ENCODE measurements at regions not wholly inside any gene's neighbourhood (a gene's known extent, or its start where the extent isn't known, plus 50 kb on each side); places are given as distances from the start of the nearest gene placed in this dataset.

- Histone ChIP-seq H3K9ac (ENCODE audit: low read length) (peak overlapping the region; percentile 80), H3K4me3 (ENCODE audit: low read depth, low read length) (no peak overlapping the region), H3K36me3 (ENCODE audit: control insufficient read depth, insufficient read depth, low read length) (peaks cover 22% of the 10 kb centered on the region; the same call in 1 of the 2 replicates), H3K27me3 (ENCODE audit: control insufficient read depth, insufficient read depth, low read length) (no peaks in the 10 kb centered on the region), H3K9me3 (ENCODE audit: control insufficient read depth, insufficient read depth, low read depth, low read length) (peaks cover 3% of the 10 kb centered on the region), H3K27ac (ENCODE audit: low read depth, low read length) (peak overlapping the region; percentile 93), H3K4me1 (ENCODE audit: control insufficient read depth, insufficient read depth, low read length) (peaks cover 44% of the 10 kb centered on the region)
Observed at GRCh38 chr4:86481440-86481839, 112.7 kb upstream of the PTPN13 start.

GRCh38 chr4:86482306-86483172, 111.6 kb upstream of the PTPN13 start:
- peaks cover 44% of the 10 kb centered on the region for H3K4me1 ChIP-seq (ENCODE audit: control insufficient read depth, insufficient read depth, low read length)
- peaks cover 3% of the 10 kb centered on the region for H3K9me3 ChIP-seq (ENCODE audit: control insufficient read depth, insufficient read depth, low read depth, low read length)
- peaks cover 28% of the 10 kb centered on the region; the same call in 1 of the 2 replicates for H3K36me3 ChIP-seq (ENCODE audit: control insufficient read depth, insufficient read depth, low read length)
- peak overlapping the region; percentile 26; the same call in 1 of the 2 replicates for H3K4me3 ChIP-seq (ENCODE audit: low read depth, low read length)
- no peaks in the 10 kb centered on the region for H3K27me3 ChIP-seq (ENCODE audit: control insufficient read depth, insufficient read depth, low read length)
- H3K27ac ChIP-seq (ENCODE audit: low read depth, low read length): peak overlapping the region; percentile 93
- peak overlapping the region; percentile 80 for H3K9ac ChIP-seq (ENCODE audit: low read length)

GRCh38 chr4:86483173-86483490, 111.0 kb upstream of the PTPN13 start:
- Histone ChIP-seq H3K27ac (ENCODE audit: low read depth, low read length) (peak overlapping the region; percentile 88), H3K4me3 (ENCODE audit: low read depth, low read length) (peak overlapping the region; percentile 12; the same call in 1 of the 2 replicates)

GRCh38 chr4:86483773-86484172, 110.3 kb upstream of the PTPN13 start:
- Histone ChIP-seq H3K27me3 (ENCODE audit: control insufficient read depth, insufficient read depth, low read length) (no peaks in the 10 kb centered on the region), H3K4me3 (ENCODE audit: low read depth, low read length) (no peak overlapping the region), H3K27ac (ENCODE audit: low read depth, low read length) (peak overlapping the region; percentile 88), H3K4me1 (ENCODE audit: control insufficient read depth, insufficient read depth, low read length) (peaks cover 41% of the 10 kb centered on the region), H3K36me3 (ENCODE audit: control insufficient read depth, insufficient read depth, low read length) (peaks cover 27% of the 10 kb centered on the region; the same call in 1 of the 2 replicates), H3K9me3 (ENCODE audit: control insufficient read depth, insufficient read depth, low read depth, low read length) (peaks cover 3% of the 10 kb centered on the region), H3K9ac (ENCODE audit: low read length) (peak overlapping the region; percentile 47)

More at GRCh38 chr4:86483173-86483490, 111.0 kb upstream of the PTPN13 start:
- peak overlapping the region; percentile 58 for H3K9ac ChIP-seq (ENCODE audit: low read length)
- no peaks in the 10 kb centered on the region for H3K27me3 ChIP-seq (ENCODE audit: control insufficient read depth, insufficient read depth, low read length)
- H3K36me3 ChIP-seq (ENCODE audit: control insufficient read depth, insufficient read depth, low read length): peaks cover 28% of the 10 kb centered on the region; the same call in 1 of the 2 replicates
- peaks cover 3% of the 10 kb centered on the region for H3K9me3 ChIP-seq (ENCODE audit: control insufficient read depth, insufficient read depth, low read depth, low read length)
- H3K4me1 ChIP-seq (ENCODE audit: control insufficient read depth, insufficient read depth, low read length): peaks cover 44% of the 10 kb centered on the region

GRCh38 chr4:86484241-86484640, 109.9 kb upstream of the PTPN13 start:
- H3K36me3 ChIP-seq (ENCODE audit: control insufficient read depth, insufficient read depth, low read length): peaks cover 30% of the 10 kb centered on the region; the same call in 1 of the 2 replicates
- H3K9me3 ChIP-seq (ENCODE audit: control insufficient read depth, insufficient read depth, low read depth, low read length): peaks cover 3% of the 10 kb centered on the region
- peak overlapping the region; percentile 88 for H3K27ac ChIP-seq (ENCODE audit: low read depth, low read length)
- H3K4me1 ChIP-seq (ENCODE audit: control insufficient read depth, insufficient read depth, low read length): peaks cover 38% of the 10 kb centered on the region
- no peak overlapping the region for H3K9ac ChIP-seq (ENCODE audit: low read length)
- no peaks in the 10 kb centered on the region for H3K27me3 ChIP-seq (ENCODE audit: control insufficient read depth, insufficient read depth, low read length)
- no peak overlapping the region for H3K4me3 ChIP-seq (ENCODE audit: low read depth, low read length)

- Histone ChIP-seq H3K36me3 (ENCODE audit: control insufficient read depth, insufficient read depth, low read length) (peaks cover 26% of the 10 kb centered on the region; the same call in 1 of the 2 replicates), H3K4me3 (ENCODE audit: low read depth, low read length) (no peak overlapping the region), H3K9me3 (ENCODE audit: control insufficient read depth, insufficient read depth, low read depth, low read length) (peaks cover 3% of the 10 kb centered on the region), H3K9ac (ENCODE audit: low read length) (no peak overlapping the region), H3K27ac (ENCODE audit: low read depth, low read length) (no peak overlapping the region), H3K27me3 (ENCODE audit: control insufficient read depth, insufficient read depth, low read length) (no peaks in the 10 kb centered on the region), H3K4me1 (ENCODE audit: control insufficient read depth, insufficient read depth, low read length) (peaks cover 11% of the 10 kb centered on the region)
Observed at GRCh38 chr4:86487738-86488348, 106.3 kb upstream of the PTPN13 start.

GRCh38 chr4:86493460-86493859, 100.7 kb upstream of the PTPN13 start:
- Histone ChIP-seq H3K4me3 (ENCODE audit: low read depth, low read length) (no peak overlapping the region), H3K9ac (ENCODE audit: low read length) (no peak overlapping the region), H3K27ac (ENCODE audit: low read depth, low read length) (no peak overlapping the region), H3K36me3 (ENCODE audit: control insufficient read depth, insufficient read depth, low read length) (peaks cover 6% of the 10 kb centered on the region; the same call in 1 of the 2 replicates), H3K4me1 (ENCODE audit: control insufficient read depth, insufficient read depth, low read length) (peaks cover 20% of the 10 kb centered on the region), H3K9me3 (ENCODE audit: control insufficient read depth, insufficient read depth, low read depth, low read length) (no peaks in the 10 kb centered on the region), H3K27me3 (ENCODE audit: control insufficient read depth, insufficient read depth, low read length) (no peaks in the 10 kb centered on the region)

GRCh38 chr4:86496094-86497080, 97.7 kb upstream of the PTPN13 start:
- no peaks in the 10 kb centered on the region for H3K27me3 ChIP-seq (ENCODE audit: control insufficient read depth, insufficient read depth, low read length)
- no peak overlapping the region for H3K9ac ChIP-seq (ENCODE audit: low read length)
- no peak overlapping the region for H3K27ac ChIP-seq (ENCODE audit: low read depth, low read length)
- H3K9me3 ChIP-seq (ENCODE audit: control insufficient read depth, insufficient read depth, low read depth, low read length): no peaks in the 10 kb centered on the region
- no peak overlapping the region for H3K4me3 ChIP-seq (ENCODE audit: low read depth, low read length)
- H3K36me3 ChIP-seq (ENCODE audit: control insufficient read depth, insufficient read depth, low read length): no peaks in the 10 kb centered on the region; the same call in 1 of the 2 replicates
- H3K4me1 ChIP-seq (ENCODE audit: control insufficient read depth, insufficient read depth, low read length): peaks cover 20% of the 10 kb centered on the region

GRCh38 chr4:86497131-86497530, 97.0 kb upstream of the PTPN13 start:
- no peak overlapping the region for H3K27ac ChIP-seq (ENCODE audit: low read depth, low read length)

GRCh38 chr4:86497980-86498862, 95.9 kb upstream of the PTPN13 start:
- Histone ChIP-seq H3K4me3 (ENCODE audit: low read depth, low read length) (no peak overlapping the region), H3K9ac (ENCODE audit: low read length) (no peak overlapping the region), H3K36me3 (ENCODE audit: control insufficient read depth, insufficient read depth, low read length) (no peaks in the 10 kb centered on the region), H3K9me3 (ENCODE audit: control insufficient read depth, insufficient read depth, low read depth, low read length) (no peaks in the 10 kb centered on the region), H3K4me1 (ENCODE audit: control insufficient read depth, insufficient read depth, low read length) (peaks cover 20% of the 10 kb centered on the region), H3K27me3 (ENCODE audit: control insufficient read depth, insufficient read depth, low read length) (no peaks in the 10 kb centered on the region), H3K27ac (ENCODE audit: low read depth, low read length) (no peak overlapping the region)

More at GRCh38 chr4:86497131-86497530, 97.0 kb upstream of the PTPN13 start:
- H3K4me3 ChIP-seq (ENCODE audit: low read depth, low read length): no peak overlapping the region
- peaks cover 20% of the 10 kb centered on the region for H3K4me1 ChIP-seq (ENCODE audit: control insufficient read depth, insufficient read depth, low read length)
- H3K9ac ChIP-seq (ENCODE audit: low read length): no peak overlapping the region
- no peaks in the 10 kb centered on the region for H3K27me3 ChIP-seq (ENCODE audit: control insufficient read depth, insufficient read depth, low read length)
- no peaks in the 10 kb centered on the region; the same call in 1 of the 2 replicates for H3K36me3 ChIP-seq (ENCODE audit: control insufficient read depth, insufficient read depth, low read length)
- H3K9me3 ChIP-seq (ENCODE audit: control insufficient read depth, insufficient read depth, low read depth, low read length): no peaks in the 10 kb centered on the region
